ENCODE measurements at regions not wholly inside any gene's neighbourhood (a gene's known extent, or its start where the extent isn't known, plus 50 kb on each side); places are given as distances from the start of the nearest gene placed in this dataset.
"Not testable (repeated sequence)": the region's sequence is repeated elsewhere in the genome, so short reads cannot be mapped to it uniquely, and the experiment has no call there.

GRCh38 chr21:32088471-32088870 lies 190.4 kb downstream of the MIS18A start:
- DNase-seq: peak; percentile 4

DNA sequence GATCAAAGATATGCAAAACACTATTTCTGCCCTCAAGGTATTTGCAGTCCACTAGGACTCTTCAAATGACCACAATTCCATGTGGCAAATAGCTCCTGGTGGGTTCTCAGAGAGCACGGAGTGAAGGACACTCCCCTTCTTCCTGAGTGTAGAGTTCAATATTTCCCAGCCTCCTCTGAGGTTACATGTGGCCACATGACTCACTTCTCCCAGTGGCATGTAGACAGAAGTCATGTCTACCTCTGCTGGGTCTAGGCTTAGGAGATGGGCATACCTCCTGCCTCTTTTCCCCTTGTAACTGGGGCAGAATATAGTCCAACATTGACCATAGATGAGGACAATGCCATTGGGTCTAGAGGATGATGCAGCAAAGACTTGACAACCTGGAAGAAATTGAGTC lies 191.4 kb downstream of the MIS18A start:
- no peak for DNase-seq

GRCh38 chr21:32083197-32083596 lies 195.7 kb downstream of the MIS18A start:
- DNase-seq: peak; percentile 82

DNA sequence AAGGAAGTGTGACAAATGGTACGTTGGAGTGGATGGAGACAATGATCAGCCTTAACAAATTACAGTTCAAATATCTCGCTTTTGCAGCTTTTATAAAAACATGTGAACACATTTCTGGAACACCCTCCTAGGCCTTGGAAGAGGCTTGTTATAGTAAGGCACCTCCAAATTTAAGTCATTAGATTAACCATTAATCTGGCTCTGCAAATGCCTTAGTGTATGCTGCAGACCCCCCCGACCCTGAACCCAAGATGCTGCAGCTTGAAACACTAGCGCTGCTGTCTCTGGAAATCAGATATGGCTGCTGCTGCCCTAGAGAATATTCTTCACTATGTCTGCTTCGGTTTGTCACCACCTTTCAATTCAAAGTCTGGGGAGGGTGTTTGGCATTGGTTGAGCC lies 196.4 kb downstream of the MIS18A start:
- DNase-seq: no peak

DNA sequence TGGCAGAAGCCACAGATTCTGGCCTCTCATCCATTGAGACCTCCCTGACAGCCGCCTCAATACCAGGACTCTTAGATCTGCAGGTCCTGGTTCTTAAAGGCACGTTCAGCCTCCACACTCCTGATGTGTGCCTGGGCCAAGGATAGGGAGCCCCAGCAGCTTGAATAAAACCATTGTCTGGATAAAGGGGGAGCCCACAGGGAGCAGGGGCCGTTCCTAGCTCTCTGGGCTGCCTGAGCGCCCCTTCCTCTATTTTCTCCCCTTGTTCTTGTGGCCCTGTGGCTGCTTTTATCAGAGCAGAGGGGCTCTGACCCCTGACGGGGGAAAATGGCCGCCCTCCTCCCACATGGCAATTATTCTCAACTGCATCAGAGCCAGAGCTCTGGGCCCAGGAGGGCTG lies 200.8 kb downstream of the HUNK start:
- no peak for DNase-seq

- DNase-seq: no peak
These were observed 200.4 kb downstream of the HUNK start for GRCh38 chr21:32073190-32073589.

DNA sequence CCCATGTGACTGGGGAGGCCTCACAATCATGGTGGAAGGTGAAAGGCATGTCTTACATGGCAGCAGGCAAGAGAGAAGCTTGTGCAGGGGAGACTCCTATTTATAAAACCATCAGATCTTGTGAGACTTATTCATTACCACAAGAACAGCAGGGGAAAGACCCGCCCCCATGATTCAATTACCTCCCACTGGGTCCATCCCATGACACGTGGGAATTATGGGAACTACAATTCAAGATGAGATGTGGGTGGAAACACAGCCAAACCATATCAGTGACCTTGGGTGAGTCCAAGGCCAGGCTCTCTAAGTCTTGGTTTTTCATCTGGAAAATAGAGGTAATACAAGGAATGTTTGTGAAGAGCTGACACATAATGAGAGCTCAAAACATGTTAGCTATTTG lies 198.8 kb downstream of the HUNK start:
- not testable (repeated sequence) for DNase-seq

DNA sequence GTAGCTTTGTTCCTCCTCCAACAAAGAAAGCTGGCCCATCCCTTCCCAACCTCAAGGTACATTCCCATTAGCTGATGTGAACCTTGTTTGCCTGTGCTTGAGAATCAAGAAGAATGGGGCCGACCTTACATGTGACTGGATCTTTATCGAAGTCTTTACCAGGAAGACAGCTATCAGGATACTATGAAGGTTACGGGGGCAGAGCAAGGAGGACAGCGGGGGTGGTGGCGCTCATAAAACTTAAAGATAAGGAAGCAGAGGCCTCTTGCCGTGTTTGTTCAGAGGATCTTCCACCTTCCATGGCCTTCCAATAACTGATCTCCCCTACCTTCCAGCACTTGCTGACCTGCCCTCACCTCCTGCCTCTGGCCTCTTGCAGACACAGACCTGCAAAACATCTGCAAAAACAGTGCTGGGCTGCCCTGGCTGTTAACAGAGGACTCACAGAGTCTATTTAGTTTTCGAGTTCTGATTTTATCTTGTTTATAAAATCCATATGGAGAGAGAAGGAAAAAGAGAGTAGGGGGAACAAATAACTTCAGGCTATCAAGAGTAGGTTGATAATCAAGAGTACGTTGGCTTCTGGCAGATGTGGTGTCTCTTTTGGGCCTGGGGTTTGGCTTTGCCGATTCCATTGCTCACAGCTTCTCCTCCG lies 198.0 kb downstream of the HUNK start:
- DNase-seq: no peak

DNA sequence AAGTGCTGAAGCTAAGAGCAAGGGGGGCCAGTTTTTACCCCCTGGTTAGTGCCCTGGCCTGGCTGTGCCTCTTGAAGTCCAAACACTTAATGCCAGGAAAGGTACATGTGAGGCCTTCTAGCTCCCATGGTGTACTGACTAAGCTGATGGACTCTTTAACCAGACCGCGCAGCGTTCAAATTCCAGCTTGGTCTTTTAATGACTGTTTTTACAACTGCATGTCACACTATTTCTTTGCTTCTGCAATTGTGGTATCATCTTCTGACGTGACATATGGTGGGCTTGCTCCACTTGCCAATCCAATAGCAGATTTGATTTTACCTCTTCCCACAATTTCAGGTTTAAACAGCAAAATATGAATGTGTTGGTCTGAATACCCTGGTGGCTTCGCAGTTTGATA lies 197.3 kb downstream of the HUNK start:
- DNase-seq: no peak

DNA sequence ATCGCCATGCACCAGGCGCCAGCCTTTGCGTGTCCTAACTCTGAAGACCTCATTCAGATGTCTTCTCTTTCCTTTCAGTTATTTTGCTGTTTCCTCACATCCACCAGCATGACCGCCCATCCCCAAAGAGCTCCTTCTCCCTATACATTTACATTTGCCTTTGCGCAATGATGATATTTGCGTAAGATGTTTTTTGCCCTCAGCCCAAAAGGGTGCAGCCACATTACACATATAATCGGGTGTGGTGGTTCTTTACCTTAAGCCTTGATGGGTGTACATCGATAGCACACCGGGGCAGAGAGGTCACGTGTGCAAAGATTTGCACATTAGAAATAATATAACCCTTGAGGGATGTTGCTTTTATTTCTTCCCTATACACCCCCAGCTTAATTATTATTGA lies 192.8 kb downstream of the HUNK start:
- no peak for DNase-seq

DNA sequence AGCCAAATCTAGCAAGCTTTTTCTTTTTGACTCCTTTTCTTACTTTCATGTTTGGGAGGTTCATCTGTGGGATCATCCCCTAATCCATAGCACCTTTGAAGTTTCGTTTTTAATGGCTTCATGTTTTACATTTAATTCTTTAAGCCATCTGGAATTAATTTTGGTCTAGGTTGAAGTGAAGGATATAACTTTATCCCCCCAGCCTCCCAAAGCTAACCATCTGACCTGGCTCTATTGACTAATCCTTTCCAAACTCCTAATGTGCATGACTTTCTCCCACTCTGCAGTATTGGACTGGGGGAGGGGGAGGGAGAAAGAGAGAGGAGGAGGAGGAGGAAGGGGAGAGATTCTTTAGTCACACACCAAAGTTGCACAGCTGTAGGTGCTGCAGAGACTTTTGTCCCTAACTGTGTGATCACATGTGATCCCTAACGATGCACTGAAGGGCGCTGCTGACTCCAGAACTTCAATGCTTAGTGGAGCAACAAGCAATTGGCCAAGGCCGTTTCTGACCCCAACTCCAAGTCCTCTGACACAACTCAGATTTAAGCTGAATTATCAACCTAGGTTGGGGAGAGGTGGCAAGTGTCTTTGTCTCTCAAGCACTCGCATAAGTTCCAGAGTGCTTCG lies 191.6 kb downstream of the HUNK start:
- DNase-seq: no peak

DNA sequence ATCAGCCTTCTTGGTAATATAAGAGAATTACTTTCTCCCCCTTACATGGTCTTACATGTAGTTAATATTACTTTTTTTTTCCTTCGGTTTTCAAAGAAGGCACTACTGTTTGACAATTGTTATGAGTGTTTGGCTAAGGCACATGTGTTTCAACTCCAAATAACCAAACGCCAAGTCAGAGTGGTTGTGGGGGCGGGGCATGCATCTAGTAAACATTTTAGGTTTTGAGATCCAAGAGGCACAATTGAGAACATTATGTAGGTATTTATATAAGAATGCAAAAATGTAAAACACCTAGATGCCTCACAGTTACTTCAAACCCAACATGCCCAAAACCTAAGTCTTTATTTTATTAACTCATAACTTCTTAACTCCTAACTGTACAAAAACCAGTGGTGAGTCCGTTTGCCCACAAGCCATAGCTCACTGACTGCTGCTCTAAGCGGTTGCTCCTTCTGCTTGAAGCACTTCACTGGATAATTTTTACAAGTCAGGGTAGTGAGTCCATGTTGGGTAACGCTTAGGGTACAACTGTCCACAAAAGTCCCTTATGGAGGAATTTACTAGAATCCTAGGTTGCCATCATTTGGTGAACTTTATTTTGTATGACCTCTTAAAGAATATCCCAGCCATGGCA lies 189.9 kb downstream of the HUNK start:
- DNase-seq: no peak

DNA sequence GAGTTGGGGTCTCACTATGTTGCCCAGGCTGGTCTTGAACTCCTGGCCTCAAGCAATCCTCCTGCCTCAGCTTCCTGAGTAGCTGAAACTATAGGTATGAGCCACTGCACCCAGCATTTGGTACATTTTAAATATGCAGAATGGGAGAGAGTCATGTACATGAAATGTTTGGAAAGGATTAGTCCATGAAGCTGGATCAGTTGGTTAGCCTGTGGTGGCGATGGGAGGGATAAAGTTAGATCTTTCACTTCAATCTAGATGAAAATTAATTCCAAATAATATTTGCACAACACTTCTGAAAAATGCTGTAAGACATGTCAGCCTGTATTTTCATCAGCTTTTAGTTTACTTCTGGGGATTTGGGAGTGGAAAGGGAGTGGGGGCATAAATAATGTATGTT lies 188.9 kb downstream of the HUNK start:
- DNase-seq: no peak

GRCh38 chr21:32056791-32057190 lies 184.0 kb downstream of the HUNK start:
- DNase-seq: no peak

GRCh38 chr21:32055305-32055704 lies 182.5 kb downstream of the HUNK start:
- DNase-seq: no peak
